H1 (cell line): ENCODE measurements at regions not wholly inside any gene's neighbourhood (a gene's known extent, or its start where the extent isn't known, plus 50 kb on each side); places are given as distances from the start of the nearest gene placed in this dataset.

Experiments
- CTCF ChIA-PET: fragments of 300-600 bp; sonication (Branson Sonifier 250); formaldehyde crosslinking; loops from one replicate; lab custom pipeline; 2021; ENCODE audit not compliant: partially characterized antibody; lab: Charles Lee
- POLR2A ChIA-PET: fragments of 300-600 bp; sonication (Branson Sonifier 250); formaldehyde crosslinking; loops from one replicate; lab custom pipeline; 2021; ENCODE audit warnings: inconsistent platforms; ENCODE audit not compliant: partially characterized antibody; lab: Charles Lee
- DNase-seq, 2 experiments: peaks; one replicate each; pipeline versions ENCODE4 v3.0.0 to v3.0.0-alpha.2; 2010 to 2022; ENCODE audit warnings: low spot score in 2 of 2, low read depth in 1 of 2, mixed read lengths in 1 of 2
- FAIRE-seq: peaks from 2 replicates; lab custom pipeline; 2011; peaks lifted over from hg19 to GRCh38; lab: Jason Lieb, UNC
- H2AFZ ChIP-seq: 2 replicates; pipeline ENCODE4 v1.8.1; 2012; ENCODE audit warnings: low read length, inconsistent platforms
- H2AK5ac ChIP-seq: 2 replicates; pipeline ENCODE4 v1.6.1; 2013; ENCODE audit warnings: low read depth, low read length
- H2BK120ac ChIP-seq: replicated peaks from 2 replicates; pipeline ENCODE3; 2013; ENCODE audit warnings: low read depth, low read length, inconsistent platforms
- H2BK12ac ChIP-seq: 2 replicates; pipeline ENCODE4 v1.6.1; 2013; ENCODE audit warnings: low read depth, low read length
- H2BK15ac ChIP-seq: 2 replicates; pipeline ENCODE4 v1.6.1; 2013; ENCODE audit warnings: low read length
- H2BK20ac ChIP-seq: 2 replicates; pipeline ENCODE4 v1.6.1; 2013; ENCODE audit warnings: low read length
- H2BK5ac ChIP-seq: 2 replicates; pipeline ENCODE4 v1.6.1; 2013; ENCODE audit warnings: low read depth, low read length
- H3K14ac ChIP-seq: 2 replicates; pipeline ENCODE4 v1.6.1; 2013; ENCODE audit warnings: inconsistent platforms; ENCODE audit not compliant: insufficient read length
- H3K18ac ChIP-seq: 2 replicates; pipeline ENCODE4 v1.6.1; 2013; ENCODE audit warnings: low read length; ENCODE audit errors: extremely low read depth
- H3K23ac ChIP-seq: 2 replicates; pipeline ENCODE4 v1.6.1; 2013; ENCODE audit warnings: inconsistent platforms; ENCODE audit not compliant: insufficient read length
- H3K23me2 ChIP-seq: 2 replicates; pipeline ENCODE4 v1.6.1; 2013; ENCODE audit warnings: low read depth, low read length
- H3K27ac ChIP-seq: 2 replicates; pipeline ENCODE4 v1.6.1; 2011; ENCODE audit warnings: low read depth, low read length, inconsistent platforms
- H3K27me3 ChIP-seq, 4 experiments: replicated peaks in 1 of 4; 1 replicate in 1 of 4; 2 replicates in 3 of 4; pipeline versions ENCODE4 v1.6.1 to v1.8.1; 2011 to 2013; ENCODE audit warnings: low read length in 3 of 4, mild to moderate bottlenecking in 3 of 4, inconsistent platforms in 2 of 4, mixed read lengths in 2 of 4, moderate library complexity in 1 of 4; ENCODE audit not compliant: control insufficient read depth in 3 of 4, insufficient read depth in 3 of 4; ENCODE audit errors: extremely low read depth in 1 of 4
- H3K36me3 ChIP-seq, 4 experiments: 2 replicates each; pipeline versions ENCODE4 v1.6.1 to v1.8.1; 2011 to 2013; ENCODE audit warnings: mild to moderate bottlenecking in 4 of 4, low read length in 3 of 4, moderate library complexity in 2 of 4, control low read depth in 1 of 4, inconsistent platforms in 1 of 4; ENCODE audit not compliant: insufficient read depth in 4 of 4, control insufficient read depth in 2 of 4
- H3K4ac ChIP-seq: replicated peaks from 2 replicates; pipeline ENCODE3; 2013; ENCODE audit warnings: low read length, low read depth, mixed read lengths, inconsistent platforms; ENCODE audit not compliant: insufficient read length
- H3K4me1 ChIP-seq, 4 experiments: replicated peaks in 1 of 4; 1 replicate in 1 of 4; 2 replicates in 3 of 4; pipeline versions ENCODE4 v1.6.1 to v1.8.1; 2011 to 2013; ENCODE audit warnings: low read length in 3 of 4, inconsistent platforms in 2 of 4, mixed read lengths in 1 of 4; ENCODE audit not compliant: insufficient read depth in 4 of 4, control insufficient read depth in 3 of 4
- H3K4me2 ChIP-seq, 2 experiments: 2 replicates each; pipeline versions ENCODE4 v1.6.1 to v1.8.1; 2011 to 2013; ENCODE audit warnings: low read depth in 2 of 2, low read length in 2 of 2, control low read depth in 1 of 2, inconsistent platforms in 1 of 2, mild to moderate bottlenecking in 1 of 2; ENCODE audit not compliant: insufficient read depth in 1 of 2
- H3K4me3 ChIP-seq, 4 experiments: fragments of 200-600, 300-600 bp in 1 of 4; sonication (generic), shearing (Covaris generic), sonication (Bioruptor Twin) in 1 of 4; 2 replicates each; pipeline versions ENCODE4 v1.5.1 to v1.8.1; 2011 to 2016; ENCODE audit warnings: low read length in 4 of 4, low read depth in 3 of 4, control low read depth in 2 of 4, inconsistent platforms in 2 of 4, mild to moderate bottlenecking in 2 of 4, mixed read lengths in 1 of 4, moderate library complexity in 1 of 4; ENCODE audit not compliant: insufficient read depth in 2 of 4; ENCODE audit errors: extremely low read depth in 1 of 4
- H3K56ac ChIP-seq: replicated peaks from 2 replicates; pipeline ENCODE3; 2013; ENCODE audit warnings: low read depth, mild to moderate bottlenecking, mixed read lengths, low read length, inconsistent platforms; ENCODE audit not compliant: insufficient read length
- H3K79me1 ChIP-seq: 2 replicates; pipeline ENCODE4 v1.6.1; 2013; ENCODE audit warnings: low read depth, low read length, control low read depth
- H3K79me2 ChIP-seq, 2 experiments: 2 replicates each; pipeline versions ENCODE4 v1.6.1 to v1.8.1; 2012 to 2013; ENCODE audit warnings: low read length in 2 of 2, mild to moderate bottlenecking in 2 of 2, inconsistent platforms in 1 of 2; ENCODE audit not compliant: insufficient read depth in 2 of 2, control insufficient read depth in 1 of 2
- H3K9ac ChIP-seq, 4 experiments: replicated peaks in 1 of 4; 1 replicate in 1 of 4; 2 replicates in 3 of 4; pipeline versions ENCODE4 v1.6.1 to v1.8.1; 2011 to 2013; ENCODE audit warnings: low read depth in 3 of 4, low read length in 3 of 4, control low read depth in 2 of 4, mild to moderate bottlenecking in 2 of 4, moderate library complexity in 2 of 4, inconsistent platforms in 1 of 4; ENCODE audit errors: extremely low read depth in 1 of 4
- H3K9me3 ChIP-seq, 2 experiments: 2 replicates each; pipeline versions ENCODE4 v1.6.1 to v1.8.1; 2012 to 2013; ENCODE audit warnings: mild to moderate bottlenecking in 2 of 2, moderate library complexity in 2 of 2, control low read depth in 1 of 2, inconsistent platforms in 1 of 2, low read depth in 1 of 2, low read length in 1 of 2, mixed read lengths in 1 of 2; ENCODE audit not compliant: insufficient read depth in 2 of 2
- H4K20me1 ChIP-seq, 2 experiments: replicated peaks in 1 of 2; 2 replicates each; pipeline versions ENCODE3 to v1.8.1; 2011 to 2013; ENCODE audit warnings: inconsistent platforms in 2 of 2, low read length in 2 of 2, mild to moderate bottlenecking in 1 of 2; ENCODE audit not compliant: insufficient read depth in 2 of 2, control insufficient read depth in 1 of 2
- H4K5ac ChIP-seq: 2 replicates; pipeline ENCODE4 v1.6.1; 2013; ENCODE audit warnings: low read length, low read depth, mixed read lengths, inconsistent platforms; ENCODE audit not compliant: insufficient read length
- H4K8ac ChIP-seq: 2 replicates; pipeline ENCODE4 v1.8.0; 2013; ENCODE audit warnings: mild to moderate bottlenecking, moderate library complexity, low read length, inconsistent platforms; ENCODE audit not compliant: insufficient read depth; ENCODE audit errors: extremely low read depth
- H4K91ac ChIP-seq: replicated peaks from 2 replicates; pipeline ENCODE3; 2013; ENCODE audit warnings: low read length, mixed read lengths, inconsistent platforms; ENCODE audit not compliant: insufficient read length
- CBX5 ChIP-seq: fragments of 300-800, 300-1000 bp; sonication (generic); IDR thresholded peaks from 2 replicates; pipeline ENCODE4 v1.7.1; 2016; ENCODE audit warnings: antibody characterized with exemption, low read length, low read depth
- CEBPB ChIP-seq: IDR thresholded peaks from 2 replicates; pipeline ENCODE4 v1.6.1; 2012; ENCODE audit warnings: low read depth, low read length
- CTBP2 ChIP-seq: IDR thresholded peaks from 2 replicates; pipeline ENCODE4 v1.7.0; 2011; ENCODE audit warnings: borderline replicate concordance, mild to moderate bottlenecking, moderate library complexity, mixed read lengths, low read length; ENCODE audit not compliant: insufficient read depth, insufficient read length
- HDAC2 ChIP-seq, 2 experiments: fragments of 300-600 bp in 1 of 2; sonication (generic) in 1 of 2; IDR thresholded peaks; 2 replicates each; pipeline ENCODE4 v1.6.1; 2011 to 2012; ENCODE audit warnings: low read depth in 2 of 2, low read length in 2 of 2, mild to moderate bottlenecking in 2 of 2, moderate library complexity in 2 of 2, borderline replicate concordance in 1 of 2, inconsistent platforms in 1 of 2
- KDM1A ChIP-seq: fragments of 200-600, 300-600 bp; sonication (generic); IDR thresholded peaks from 2 replicates; pipeline ENCODE4 v1.7.1; 2016; ENCODE audit warnings: mild to moderate bottlenecking, low read length, borderline replicate concordance
- KDM4A ChIP-seq: IDR thresholded peaks from one replicate; pipeline ENCODE4 v1.7.1; 2012; ENCODE audit warnings: low read depth, mild to moderate bottlenecking, moderate library complexity, low read length, inconsistent platforms; ENCODE audit not compliant: severe bottlenecking
- KDM5A ChIP-seq: fragments of 200-600 bp; IDR thresholded peaks from 2 replicates; pipeline ENCODE4 v1.7.1; 2012; ENCODE audit warnings: mild to moderate bottlenecking, low read length, inconsistent platforms, mixed read lengths
- NRF1 ChIP-seq: IDR thresholded peaks from 2 replicates; pipeline ENCODE4 v1.6.1; 2011; ENCODE audit warnings: mild to moderate bottlenecking, low read depth, low read length, improper control_type of control experiment
- POLR2A ChIP-seq, 2 experiments: IDR thresholded peaks; 1 replicate in 1 of 2; 2 replicates in 1 of 2; pipeline ENCODE4 v1.6.1; 2011; ENCODE audit warnings: low read depth in 2 of 2, low read length in 2 of 2, mild to moderate bottlenecking in 2 of 2; ENCODE audit errors: control extremely low read depth in 1 of 2
- SP1 ChIP-seq: IDR thresholded peaks from 2 replicates; pipeline ENCODE4 v1.6.1; 2011; ENCODE audit warnings: low read depth, low read length
- SRF ChIP-seq: IDR thresholded peaks from 2 replicates; pipeline ENCODE4 v1.6.1; 2011; ENCODE audit warnings: mild to moderate bottlenecking, low read depth, low read length, moderate library complexity
- TBP ChIP-seq: IDR thresholded peaks from 2 replicates; pipeline ENCODE4 v1.6.1; 2011; ENCODE audit warnings: low read depth, low read length, improper control_type of control experiment
- TCF12 ChIP-seq: IDR thresholded peaks from 2 replicates; pipeline ENCODE4 v1.6.1; 2011; ENCODE audit warnings: low read depth, mild to moderate bottlenecking, low read length
- ZNF274 ChIP-seq: IDR thresholded peaks from 2 replicates; pipeline ENCODE4 v1.7.0; 2012; ENCODE audit warnings: low read length, borderline replicate concordance; ENCODE audit errors: extremely low read depth
- WGBS, 2 experiments: shearing (Covaris generic) in 1 of 2; methylation state at CpG; one replicate each; pipeline versions ENCODE4 v1.1.6 to v1.1.7; 2013 to 2015; ENCODE audit warnings: low lambda C conversion rate in 2 of 2, mixed read lengths in 2 of 2, inconsistent platforms in 1 of 2, low coverage in 1 of 2, missing lambda C conversion rate in 1 of 2; ENCODE audit not compliant: insufficient replicate concordance in 2 of 2, insufficient coverage in 1 of 2, insufficient read length in 1 of 2; ENCODE audit errors: extremely low coverage in 1 of 2, missing lambda C conversion rate in 1 of 2; 5-methylcytosine and 5-hydroxymethylcytosine counted together
- TF ChIP-seq, protein P1 (sequence below): IDR thresholded peaks from 2 replicates; pipeline ENCODE4 v1.6.1; 2012; ENCODE audit warnings: inconsistent platforms

DNA sequence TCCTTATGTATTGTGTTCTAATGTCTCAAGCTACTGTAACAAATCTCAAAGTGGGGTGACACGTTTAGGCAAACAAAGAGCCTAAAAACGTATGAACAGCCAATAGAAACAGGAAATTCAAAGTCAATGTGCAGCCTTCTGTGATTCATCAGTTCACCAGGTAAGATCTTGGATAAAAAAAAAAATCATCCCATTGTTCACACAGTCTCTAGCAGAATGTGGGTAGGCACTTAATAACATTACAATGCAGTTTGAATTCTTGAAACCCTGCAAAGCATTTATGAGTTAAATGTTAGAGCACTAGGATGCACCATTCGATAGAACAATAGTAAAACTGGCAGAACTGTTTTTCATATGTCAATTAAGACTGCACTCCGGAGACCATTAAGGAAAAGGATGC, 88.2 kb upstream of the HDAC9 start:
- no peaks in the 10 kb centered on the region for H3K36me3 ChIP-seq
- H2BK12ac ChIP-seq = no peak overlapping the region
- H3K18ac ChIP-seq = no peak overlapping the region
- ChIA-PET POLR2A (interaction anchor here (1.2 kb wide), 1 partner anchor 21 kb away, joined by 4 read pairs; no protein-coding TSS in a partner anchor), CTCF (interaction anchor here (1.5 kb wide), 1 partner anchor 49 kb away, joined by 3 read pairs; no protein-coding TSS in a partner anchor)
- no peak overlapping the region for H4K5ac ChIP-seq
- no peak overlapping the region for H3K27ac ChIP-seq
- FAIRE-seq = no peak
- no peak overlapping the region for H2AK5ac ChIP-seq
- no peak overlapping the region for H3K23ac ChIP-seq
- peaks cover 0 to 5% (median 0%) of the 10 kb centered on the region in 4 experiments; a peak in 2 of 7 replicates for H3K4me1 ChIP-seq
- H2BK120ac ChIP-seq = no peak overlapping the region
- H3K23me2 ChIP-seq = no peaks in the 10 kb centered on the region
- H3K27me3 ChIP-seq = no peaks in the 10 kb centered on the region
- H3K79me2 ChIP-seq = no peaks in the 10 kb centered on the region
- no peak overlapping the region for H3K9ac ChIP-seq
- no peak overlapping the region for H3K4me3 ChIP-seq
- no peak overlapping the region for H4K8ac ChIP-seq
- no peak overlapping the region for H2BK20ac ChIP-seq
- H2AFZ ChIP-seq = no peak overlapping the region
- TF ChIP-seq KDM5A (no peak), ZNF274 (no peak), CBX5 (no peak), KDM1A (no peak), KDM4A (no peak), HDAC2 (IDR thresholded peaks at IDR 0.05; ENCODE audit: borderline replicate concordance in 1 of 2, low read depth in 2 of 2, low read length in 2 of 2) (no peak), TBP (no peak), SRF (no peak), CEBPB (no peak), POLR2A (IDR thresholded peaks at IDR 0.05; ENCODE audit: control extremely low read depth in 1 of 2, low read depth in 2 of 2, low read length in 2 of 2) (no peak), SP1 (no peak), TCF12 (no peak), CTBP2 (no peak), NRF1 (no peak)
- TF ChIP-seq, protein P1, sequence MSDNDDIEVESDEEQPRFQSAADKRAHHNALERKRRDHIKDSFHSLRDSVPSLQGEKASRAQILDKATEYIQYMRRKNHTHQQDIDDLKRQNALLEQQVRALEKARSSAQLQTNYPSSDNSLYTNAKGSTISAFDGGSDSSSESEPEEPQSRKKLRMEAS = no peak
- 0 out of 4 replicates have a peak overlapping the region, but pooled peaks of 1 of the 2 experiments have one; percentile 9 for H3K4me2 ChIP-seq
- no peak overlapping the region for H3K4ac ChIP-seq
- H3K14ac ChIP-seq = no peak overlapping the region
- no peak overlapping the region for H4K91ac ChIP-seq
- DNase-seq = no peak
- no peaks in the 10 kb centered on the region for H3K79me1 ChIP-seq
- WGBS, 2 experiments = 18% methylated on average over 4 of the region's 4 CpGs; no CpG with 5 or more reads in 1 of the 2 experiments
- no peak overlapping the region for H2BK15ac ChIP-seq
- H3K56ac ChIP-seq = no peak overlapping the region
- no peak overlapping the region for H2BK5ac ChIP-seq
- H4K20me1 ChIP-seq = no peaks in the 10 kb centered on the region
- H3K9me3 ChIP-seq = no peaks in the 10 kb centered on the region
